ENCODE measurements at regions not wholly inside any gene's neighbourhood (a gene's known extent, or its start where the extent isn't known, plus 50 kb on each side); places are given as distances from the start of the nearest gene placed in this dataset.

GRCh38 chr16:82567175-82567574, 59.6 kb upstream of the CDH13 start:
- ATAC-seq: no peak
- TF ChIP-seq ZC3H10 (CRISPR knock-in tag; IDR thresholded peaks at IDR 0.05): no peak
- TF ChIP-seq PATZ1 (CRISPR knock-in tag; IDR thresholded peaks at IDR 0.05; ENCODE audit: borderline replicate concordance): no peak
- no peak for TF ChIP-seq ZNF70 (CRISPR knock-in tag; IDR thresholded peaks at IDR 0.05)
- no peak for TF ChIP-seq TCF4 (CRISPR knock-in tag; IDR thresholded peaks at IDR 0.05; ENCODE audit: borderline replicate concordance)
- no peak for TF ChIP-seq GLIS3 (CRISPR knock-in tag; IDR thresholded peaks at IDR 0.05)
- TF ChIP-seq CSDC2 (CRISPR knock-in tag; IDR thresholded peaks at IDR 0.05): no peak
- TF ChIP-seq TOX (CRISPR knock-in tag; IDR thresholded peaks at IDR 0.05; ENCODE audit: borderline replicate concordance): no peak
- TF ChIP-seq CSRNP3 (CRISPR knock-in tag; IDR thresholded peaks at IDR 0.05): no peak
- TF ChIP-seq ISL1 (CRISPR knock-in tag; IDR thresholded peaks at IDR 0.05): no peak
- no peak for TF ChIP-seq OSR1 (CRISPR knock-in tag; IDR thresholded peaks at IDR 0.05)
- TF ChIP-seq BACH2 (CRISPR knock-in tag; IDR thresholded peaks at IDR 0.05; ENCODE audit: borderline replicate concordance): no peak
- no peak for TF ChIP-seq ZFP30 (CRISPR knock-in tag; IDR thresholded peaks at IDR 0.05)

GRCh38 chr16:82563401-82563800, 63.4 kb upstream of the CDH13 start:
- TF ChIP-seq ISL1 (CRISPR knock-in tag; IDR thresholded peaks at IDR 0.05) (no peak), OSR1 (CRISPR knock-in tag; IDR thresholded peaks at IDR 0.05) (no peak), ZC3H10 (CRISPR knock-in tag; IDR thresholded peaks at IDR 0.05) (no peak), ESRRG (CRISPR knock-in tag; IDR thresholded peaks at IDR 0.05) (no peak), GLIS3 (CRISPR knock-in tag; IDR thresholded peaks at IDR 0.05) (no peak), ARNTL (CRISPR knock-in tag; IDR thresholded peaks at IDR 0.05; ENCODE audit: borderline replicate concordance, low read depth) (no peak), PATZ1 (CRISPR knock-in tag; IDR thresholded peaks at IDR 0.05; ENCODE audit: borderline replicate concordance) (no peak), ZFP3 (CRISPR knock-in tag; IDR thresholded peaks at IDR 0.05) (no peak), RARB (CRISPR knock-in tag; IDR thresholded peaks at IDR 0.05) (no peak), CREB5 (CRISPR knock-in tag; IDR thresholded peaks at IDR 0.05; ENCODE audit: low read depth) (no peak), CSRNP3 (CRISPR knock-in tag; IDR thresholded peaks at IDR 0.05) (no peak), SNAI2 (CRISPR knock-in tag; IDR thresholded peaks at IDR 0.05) (no peak), POU6F1 (CRISPR knock-in tag; IDR thresholded peaks at IDR 0.05; ENCODE audit: borderline replicate concordance, low read depth) (no peak), CSDC2 (CRISPR knock-in tag; IDR thresholded peaks at IDR 0.05) (no peak), ZNF70 (CRISPR knock-in tag; IDR thresholded peaks at IDR 0.05) (no peak)
- no peak for ATAC-seq

- no peak for TF ChIP-seq ZNF70 (CRISPR knock-in tag; IDR thresholded peaks at IDR 0.05)
- TF ChIP-seq GLIS3 (CRISPR knock-in tag; IDR thresholded peaks at IDR 0.05): no peak
- TF ChIP-seq CREB5 (CRISPR knock-in tag; IDR thresholded peaks at IDR 0.05; ENCODE audit: low read depth): no peak
- no peak for TF ChIP-seq ZC3H10 (CRISPR knock-in tag; IDR thresholded peaks at IDR 0.05)
- no peak for ATAC-seq
Measured at GRCh38 chr16:82562183-82562683, 64.5 kb upstream of the CDH13 start.

Data from SK-N-SH treated with all-trans-retinoic acid at 6 μM for 48 hours (cell line).